ENCODE measurements at regions not wholly inside any gene's neighbourhood (a gene's known extent, or its start where the extent isn't known, plus 50 kb on each side); places are given as distances from the start of the nearest gene placed in this dataset.
"Not testable (repeated sequence)": the region's sequence is repeated elsewhere in the genome, so short reads cannot be mapped to it uniquely, and the experiment has no call there.

DNA sequence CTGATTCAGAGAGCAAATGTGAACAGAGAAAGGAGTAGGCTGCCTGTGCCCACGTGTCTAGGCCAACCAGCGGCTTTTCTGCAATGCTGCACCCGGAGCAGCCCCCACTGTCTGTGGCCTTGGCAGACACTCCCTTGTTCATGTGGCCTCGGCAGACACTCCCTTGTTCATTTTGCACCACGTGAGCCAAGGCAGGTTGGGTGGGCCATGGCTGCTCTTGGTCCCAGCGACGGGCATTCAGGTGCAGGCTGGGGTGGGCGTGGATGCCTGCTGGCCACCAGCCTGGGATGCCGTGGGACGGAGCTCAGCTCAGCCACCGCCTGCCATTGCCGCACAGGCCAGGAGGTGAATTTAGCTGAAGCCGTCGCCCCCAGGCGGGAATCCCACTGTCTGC is 159.8 kb downstream of the LAT start:
- not testable (repeated sequence) for DNase-seq (ENCODE audit: low read depth)

DNA sequence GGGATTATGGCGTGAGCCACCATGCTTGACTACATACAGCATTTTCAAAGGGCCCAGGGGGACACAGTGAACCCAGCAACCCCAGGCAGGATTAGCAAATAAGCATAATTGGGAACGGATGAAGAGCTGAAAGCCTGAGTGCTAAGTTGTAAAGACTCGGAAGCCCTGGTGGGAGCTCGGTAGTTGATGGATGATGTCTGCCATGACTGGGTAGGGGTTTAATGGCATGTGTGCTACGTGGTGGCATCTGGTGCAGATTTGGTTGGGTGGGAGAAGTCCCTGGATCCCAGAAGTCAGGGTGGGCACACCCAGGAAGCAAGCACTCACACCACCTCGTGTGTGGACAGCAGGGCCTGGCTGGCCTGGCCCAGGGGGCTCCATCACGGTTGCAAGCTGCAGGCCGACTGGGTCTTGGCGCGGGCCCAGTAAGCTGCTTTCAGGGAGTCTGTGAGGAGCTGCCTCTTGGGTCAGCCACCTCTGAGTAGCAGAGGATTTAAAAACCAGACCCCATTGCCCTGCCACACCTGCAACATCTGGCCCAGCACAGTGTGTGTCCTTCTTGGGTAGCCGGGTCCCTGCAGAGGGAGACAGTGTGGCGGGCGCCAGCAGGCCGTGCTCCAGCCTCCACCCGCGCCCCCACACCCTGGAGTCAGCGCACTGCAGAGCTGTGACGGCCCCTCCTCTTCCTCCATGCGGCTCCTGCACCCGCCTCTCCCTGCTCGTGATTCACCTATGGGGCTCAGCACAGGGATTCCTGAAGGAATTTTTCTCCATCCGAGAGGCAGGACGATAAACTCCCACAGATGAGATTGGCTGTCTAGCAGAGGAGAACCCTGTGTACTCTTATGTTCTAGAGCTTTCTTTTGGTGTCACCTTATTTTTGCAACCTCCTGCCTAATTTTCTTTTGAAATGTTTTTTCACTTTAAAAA is 159.2 kb downstream of the LAT start:
- DNase-seq (ENCODE audit: low read depth), result peak; percentile 77

DNA sequence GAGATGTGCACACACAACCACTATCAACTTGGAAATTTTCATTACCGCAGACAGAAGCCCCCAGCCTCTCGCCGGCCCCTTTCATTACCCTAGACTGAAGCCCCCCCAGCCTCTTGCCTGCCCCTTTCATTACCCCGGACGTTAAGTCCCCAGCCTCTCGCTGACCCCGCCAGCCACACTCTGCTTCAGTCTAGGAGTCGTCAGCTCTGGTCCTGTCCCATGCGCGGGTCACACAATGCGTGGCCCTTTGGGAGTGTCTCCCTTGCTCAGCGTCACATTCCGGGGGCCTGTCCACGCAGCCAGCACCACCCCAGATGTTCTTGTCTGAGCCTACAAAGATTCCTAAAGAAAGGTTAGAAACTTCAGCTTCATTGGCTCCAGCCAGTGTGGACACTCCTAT is 157.7 kb downstream of the LAT start:
- not testable (repeated sequence) for DNase-seq (ENCODE audit: low read depth)

- DNase-seq (ENCODE audit: low read depth), result no peak
Observed at GRCh38 chr16:29141586-29142324, 156.9 kb downstream of the LAT start.

DNA sequence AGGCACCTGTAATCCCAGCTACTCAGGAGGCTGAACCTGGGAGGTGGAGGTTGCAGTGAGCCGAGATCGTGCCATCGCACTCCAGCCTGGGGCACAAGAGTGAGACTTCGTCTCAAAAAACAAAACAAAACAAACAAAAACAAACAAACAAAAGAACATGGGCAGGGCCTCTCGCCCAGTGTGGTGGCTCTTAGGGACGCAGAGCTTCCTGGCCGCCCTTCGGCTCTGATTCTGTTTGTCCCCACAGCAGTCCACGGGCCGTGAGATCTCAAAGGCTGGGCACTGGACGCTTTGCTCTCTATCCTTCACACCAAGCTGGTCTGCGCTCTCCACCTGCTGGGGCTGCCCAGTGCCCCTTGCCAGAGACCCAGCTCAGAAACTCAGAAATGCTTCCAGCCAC is 156.3 kb downstream of the LAT start:
- DNase-seq (ENCODE audit: low read depth), result not testable (repeated sequence)

DNA sequence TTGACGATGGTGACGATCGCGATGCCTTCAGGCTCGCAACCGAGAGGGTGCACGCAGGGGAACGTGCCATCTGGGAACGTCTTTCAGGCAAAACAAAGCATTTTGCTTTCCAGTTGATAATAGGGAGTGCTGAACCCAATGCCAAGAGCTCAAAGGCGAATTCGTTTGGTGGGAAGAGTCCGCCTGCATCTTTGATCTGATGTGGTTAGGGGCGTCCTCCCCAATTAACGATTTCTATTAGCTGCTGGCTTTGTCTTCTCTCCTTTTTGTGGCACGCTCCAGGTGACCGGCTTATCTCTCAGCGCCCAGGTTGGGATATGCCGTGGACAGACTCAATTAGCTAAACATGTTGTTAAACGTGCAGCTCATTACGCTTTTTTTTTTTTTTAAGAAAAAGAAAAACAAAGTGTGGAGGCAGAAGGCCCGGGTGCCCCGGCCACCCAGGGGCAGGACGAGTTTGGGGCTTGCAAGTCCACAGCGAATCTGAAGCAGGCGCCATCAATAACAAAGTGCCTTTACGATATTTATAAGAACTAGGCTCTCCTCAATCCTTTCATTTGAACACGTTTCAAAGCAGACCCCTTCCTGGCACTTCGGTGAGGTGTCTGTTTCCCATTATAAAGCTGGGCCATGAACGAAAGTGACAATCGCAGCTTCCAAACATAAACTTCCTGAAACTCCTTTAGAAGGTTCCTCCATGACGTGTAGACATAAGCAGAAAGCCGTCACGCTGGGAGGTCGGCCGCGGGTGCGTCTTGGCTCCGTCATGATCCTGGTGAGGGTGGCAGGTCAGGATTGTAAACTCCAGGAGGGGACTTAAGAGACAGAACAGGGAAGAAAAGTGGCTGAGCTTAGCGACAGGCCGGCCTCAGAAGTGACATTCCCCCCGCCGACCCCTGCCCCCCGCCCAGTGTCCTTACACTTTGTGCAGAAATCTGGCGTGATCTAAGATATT is 155.3 kb downstream of the LAT start:
- not testable (repeated sequence) for DNase-seq (ENCODE audit: low read depth)

DNA sequence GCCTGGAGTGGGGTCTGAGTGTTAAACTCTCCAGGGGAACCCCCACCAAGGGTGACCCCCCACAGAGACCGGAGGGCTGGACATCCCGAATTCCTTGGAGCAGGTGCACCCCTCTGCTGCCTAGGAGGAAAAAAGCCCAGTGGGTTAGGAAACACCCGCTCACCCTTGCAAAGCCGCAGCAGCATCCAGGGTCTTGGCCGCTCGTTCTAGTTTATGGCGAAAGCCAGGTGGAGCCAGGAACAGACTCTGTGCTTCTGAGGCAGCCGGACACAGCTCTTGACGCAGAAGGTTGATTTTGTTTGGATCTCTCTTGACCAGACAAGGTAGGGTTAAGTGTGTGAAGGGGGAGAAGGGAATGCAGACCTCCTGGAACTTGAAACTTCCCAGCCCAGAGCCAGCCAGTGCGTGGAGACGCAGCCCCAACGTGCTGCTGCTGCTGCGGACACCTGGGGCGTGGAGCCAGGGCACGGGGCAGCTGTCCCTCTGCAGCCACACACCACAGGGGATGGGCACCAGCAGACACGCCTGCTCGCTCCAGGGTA is 154.5 kb downstream of the LAT start:
- DNase-seq (ENCODE audit: low read depth), result peak; percentile 11

DNA sequence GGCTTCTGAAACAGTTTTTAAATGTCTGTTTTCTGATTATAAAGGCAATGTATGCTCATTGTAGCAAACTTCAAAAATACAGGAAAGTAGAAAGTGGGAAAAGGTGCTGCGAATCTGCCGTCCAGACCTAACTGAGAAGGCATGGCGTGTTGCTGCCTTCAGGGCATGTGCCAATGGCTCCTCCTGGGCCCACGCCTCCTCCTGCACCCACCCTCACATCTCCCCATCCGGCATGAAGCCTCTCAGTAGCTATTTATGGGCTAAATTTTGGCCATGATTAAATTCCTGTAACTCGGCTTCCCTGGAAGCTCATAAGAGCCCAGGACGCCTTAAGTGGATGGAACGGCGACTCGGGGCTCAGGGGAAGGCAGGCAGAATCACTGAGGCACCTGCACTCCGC is 153.8 kb downstream of the LAT start:
- DNase-seq (ENCODE audit: low read depth), result not testable (repeated sequence)

GRCh38 chr16:29137894-29138662 is 153.2 kb downstream of the LAT start:
- DNase-seq (ENCODE audit: low read depth), result not testable (repeated sequence)

DNA sequence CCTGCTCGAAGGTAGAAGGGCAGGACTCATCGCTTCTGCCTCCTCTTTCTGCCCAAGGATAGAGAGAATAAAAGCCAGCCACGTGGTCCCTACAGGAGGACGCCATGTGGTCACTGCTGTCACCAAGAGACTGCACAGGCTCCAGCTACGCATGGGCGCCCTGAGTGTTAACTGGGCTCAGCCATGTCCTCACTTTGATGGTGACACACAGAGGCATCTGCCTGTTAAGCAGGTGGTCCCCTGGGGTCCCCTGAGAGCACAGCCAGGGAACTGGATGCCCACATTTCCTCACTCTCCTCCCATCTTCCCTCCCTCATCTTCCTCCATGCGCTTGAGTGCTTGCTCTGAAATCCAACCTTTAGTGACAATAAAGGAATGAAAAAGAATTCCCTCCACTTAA is 152.6 kb downstream of the LAT start:
- not testable (repeated sequence) for DNase-seq (ENCODE audit: low read depth)

- DNase-seq (ENCODE audit: low read depth), result not testable (repeated sequence)
Observed at GRCh38 chr16:29136916-29137315, 152.1 kb downstream of the LAT start.

DNA sequence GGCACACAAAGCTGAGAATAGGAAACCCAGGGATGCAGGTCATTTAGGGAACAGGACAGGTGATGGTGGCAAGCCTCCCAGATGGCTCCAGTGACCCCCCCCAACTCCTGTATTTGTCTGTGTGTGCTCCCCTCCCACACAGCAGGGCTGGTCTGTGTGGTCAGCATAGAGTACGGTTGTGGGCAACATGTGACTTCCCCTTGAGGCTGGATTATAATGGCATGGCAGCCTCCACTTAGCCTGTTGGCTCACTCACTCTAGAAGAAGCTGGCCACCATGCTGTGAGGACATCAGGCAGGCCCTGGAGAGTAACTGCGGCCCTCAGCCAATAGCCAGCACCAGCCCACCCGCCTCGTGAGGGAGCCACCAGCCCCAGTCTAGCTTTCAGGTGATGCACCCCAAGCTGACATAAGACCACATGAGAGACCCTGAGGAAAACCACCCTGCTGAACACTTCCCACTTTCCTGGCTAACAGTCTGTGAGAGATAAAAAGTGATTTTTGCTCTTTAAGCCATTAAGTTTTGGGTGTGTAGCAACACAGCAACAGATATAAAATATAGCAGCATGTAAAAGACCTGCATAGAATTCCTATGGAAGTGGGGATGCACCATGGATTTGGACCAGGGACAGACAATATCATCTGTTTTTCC is 151.3 kb downstream of the LAT start:
- not testable (repeated sequence) for DNase-seq (ENCODE audit: low read depth)

GRCh38 chr16:29135098-29135497 is 150.2 kb downstream of the LAT start:
- DNase-seq (ENCODE audit: low read depth), result not testable (repeated sequence)

DNA sequence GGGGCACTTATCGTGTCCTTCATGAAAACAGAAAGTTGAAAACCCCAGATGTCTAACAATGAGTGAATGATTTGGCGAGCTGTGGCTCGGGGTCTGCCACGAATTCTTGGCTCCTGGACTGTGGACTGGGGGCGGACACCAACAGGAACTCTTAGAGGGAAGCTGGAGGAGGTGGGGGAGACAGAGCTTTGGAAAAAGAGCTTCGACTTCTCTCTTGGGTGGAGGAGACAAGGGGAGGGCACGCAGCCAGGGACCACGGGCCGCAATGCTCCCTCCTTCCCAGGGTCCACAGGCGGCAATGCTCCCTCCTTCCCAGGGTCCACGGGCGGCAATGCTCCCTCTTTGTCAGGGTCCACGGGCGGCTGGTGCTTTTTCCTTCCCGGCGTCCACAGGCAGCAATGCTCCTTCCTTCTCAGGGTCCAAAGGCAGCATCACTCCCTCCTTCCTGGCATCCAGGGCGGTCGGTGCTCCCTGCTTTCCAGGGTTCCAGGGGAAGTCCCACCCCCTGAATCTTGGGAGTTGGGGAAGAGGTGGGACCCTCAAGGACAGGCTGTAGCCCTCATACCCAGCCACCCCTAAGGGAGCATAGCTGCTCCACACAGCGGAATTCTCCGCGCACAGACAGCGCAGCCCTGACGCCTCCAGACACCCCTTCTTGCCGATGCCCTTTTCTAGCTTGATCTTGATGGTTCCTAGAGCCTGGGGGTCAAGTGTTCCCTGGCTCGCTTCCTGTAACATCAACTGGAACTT is 149.0 kb downstream of the LAT start:
- DNase-seq (ENCODE audit: low read depth), result not testable (repeated sequence)

DNA sequence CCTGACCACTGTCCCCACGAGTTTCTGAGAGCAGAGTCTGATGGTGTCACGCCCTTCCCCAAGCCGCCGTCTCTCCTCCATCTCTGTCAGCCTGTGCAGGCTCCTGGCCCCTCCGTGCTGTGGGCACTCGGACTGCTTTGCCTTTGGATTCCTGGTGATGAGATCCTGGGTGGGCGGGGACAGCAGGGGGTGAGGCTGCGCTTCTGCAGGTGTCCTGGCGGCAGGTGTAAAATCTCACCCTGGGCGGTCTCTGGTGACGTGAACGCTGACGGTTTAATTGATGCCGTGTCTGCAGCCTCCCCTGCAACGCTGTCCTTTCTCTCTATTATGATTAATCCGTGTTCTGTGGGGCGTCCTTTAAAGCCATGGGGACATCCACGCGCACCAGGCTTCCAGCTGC is 148.0 kb downstream of the LAT start:
- not testable (repeated sequence) for DNase-seq (ENCODE audit: low read depth)

GRCh38 chr16:29132444-29132843 is 147.6 kb downstream of the LAT start:
- not testable (repeated sequence) for DNase-seq (ENCODE audit: low read depth)

DNA sequence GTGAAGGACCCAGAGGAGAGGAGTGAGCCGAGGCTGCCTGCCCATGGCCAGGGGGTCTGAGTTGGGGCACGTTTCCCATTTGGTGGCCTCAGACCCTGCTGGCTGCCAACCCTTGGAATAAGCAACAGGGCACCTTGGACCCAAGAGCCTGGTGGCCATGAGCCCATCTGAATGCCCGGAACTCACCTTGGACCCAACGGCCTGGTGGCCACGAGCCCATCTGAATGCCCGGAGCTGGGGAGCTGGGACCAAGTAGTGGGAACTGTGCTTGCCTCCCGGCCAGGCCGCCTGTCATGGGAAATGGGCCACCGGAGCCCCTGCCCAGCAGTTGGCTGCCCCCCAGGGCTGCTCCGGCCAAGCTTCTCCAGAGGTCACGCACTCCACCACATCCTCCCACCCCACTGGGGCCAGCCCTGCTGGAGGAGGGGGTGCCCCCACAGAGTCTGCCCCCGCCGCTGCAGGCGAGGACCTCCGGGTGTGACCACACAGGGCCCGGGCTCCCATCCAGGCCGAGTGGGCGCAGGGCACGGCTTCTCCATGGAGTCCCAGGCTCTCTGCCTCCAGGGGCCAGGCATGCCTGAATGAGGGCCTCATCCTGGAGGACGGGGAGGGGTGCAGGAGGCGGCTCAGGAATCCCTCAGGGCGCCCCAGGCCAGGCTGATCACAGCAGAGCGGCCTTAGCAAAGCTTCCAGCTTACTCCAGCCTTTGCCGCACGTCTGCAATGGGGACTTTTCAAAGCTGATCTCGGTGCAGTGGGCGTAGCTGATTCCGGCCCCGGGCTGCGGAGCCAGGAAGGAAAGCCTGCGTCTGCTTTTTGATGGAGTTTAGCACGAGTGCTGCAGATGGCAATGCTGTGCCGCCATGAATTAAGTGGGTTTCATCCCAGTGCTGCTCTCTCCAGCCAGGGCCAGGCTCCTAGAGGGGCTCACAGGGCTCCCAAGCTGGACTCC is 146.3 kb downstream of the LAT start:
- DNase-seq (ENCODE audit: low read depth), result not testable (repeated sequence)

DNA sequence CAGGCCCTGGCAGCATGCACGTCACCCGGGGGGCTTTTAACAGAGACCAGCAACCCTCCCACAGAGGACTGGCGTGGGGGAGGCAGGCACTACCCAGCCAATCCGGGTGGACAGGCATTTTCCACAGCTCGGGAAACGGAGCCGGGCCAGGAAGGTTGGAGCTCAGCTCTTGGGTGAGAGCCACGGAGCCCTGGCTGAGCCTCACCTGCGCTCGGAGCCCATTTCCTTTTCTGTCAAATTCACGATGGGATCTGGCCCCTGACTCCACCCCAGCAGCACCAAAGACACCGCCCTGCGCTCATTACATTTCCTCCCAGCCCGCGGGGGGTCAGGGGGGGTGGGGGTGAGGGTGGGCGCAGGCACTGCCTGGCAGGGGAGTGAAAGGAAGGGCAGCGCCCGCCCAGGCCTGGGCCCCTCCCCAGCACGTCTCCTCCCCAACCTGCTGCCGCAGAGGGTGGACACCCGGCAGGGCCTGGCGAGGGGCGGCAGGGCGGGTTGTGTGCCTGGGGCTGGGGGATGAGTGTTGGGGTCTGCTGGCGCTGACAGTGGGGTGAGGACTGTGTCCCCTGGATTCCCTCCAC is 145.4 kb downstream of the LAT start:
- DNase-seq (ENCODE audit: low read depth), result not testable (repeated sequence)

Data from amniotic epithelial cell (primary cell).